Right hindlimb (tissue), 1 donor: ENCODE measurements at regions not wholly inside any gene's neighbourhood (a gene's known extent, or its start where the extent isn't known, plus 50 kb on each side); places are given as distances from the start of the nearest gene placed in this dataset.
"Not testable (repeated sequence)": the region's sequence is repeated elsewhere in the genome, so short reads cannot be mapped to it uniquely, and the experiment has no call there.

Source experiments
- DNase-seq: peaks from one replicate; pipeline ENCODE4 v3.0.0-alpha.2; 2018

GRCh38 chr13:106088085-106088484 lies 447.4 kb downstream of the EFNB2 start:
- DNase-seq = no peak

DNA sequence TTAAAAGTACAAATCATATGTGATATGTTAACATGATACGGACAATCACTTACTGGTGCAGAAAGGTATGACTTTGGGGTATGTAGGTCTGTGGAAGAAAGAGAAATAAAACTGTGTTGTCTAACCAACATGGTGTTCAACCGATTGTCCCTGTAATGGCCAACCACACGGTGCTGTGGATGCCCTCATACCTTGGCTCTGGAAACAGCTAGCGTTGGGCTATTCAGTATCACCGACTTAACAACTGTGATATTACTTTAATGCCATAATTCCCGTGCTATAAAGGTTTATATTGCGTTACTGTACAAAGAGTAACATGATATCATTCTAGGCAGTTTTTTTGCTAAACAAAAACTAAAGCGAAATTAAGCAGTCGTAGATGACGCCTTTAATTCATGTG lies 448.3 kb downstream of the EFNB2 start:
- DNase-seq = no peak

DNA sequence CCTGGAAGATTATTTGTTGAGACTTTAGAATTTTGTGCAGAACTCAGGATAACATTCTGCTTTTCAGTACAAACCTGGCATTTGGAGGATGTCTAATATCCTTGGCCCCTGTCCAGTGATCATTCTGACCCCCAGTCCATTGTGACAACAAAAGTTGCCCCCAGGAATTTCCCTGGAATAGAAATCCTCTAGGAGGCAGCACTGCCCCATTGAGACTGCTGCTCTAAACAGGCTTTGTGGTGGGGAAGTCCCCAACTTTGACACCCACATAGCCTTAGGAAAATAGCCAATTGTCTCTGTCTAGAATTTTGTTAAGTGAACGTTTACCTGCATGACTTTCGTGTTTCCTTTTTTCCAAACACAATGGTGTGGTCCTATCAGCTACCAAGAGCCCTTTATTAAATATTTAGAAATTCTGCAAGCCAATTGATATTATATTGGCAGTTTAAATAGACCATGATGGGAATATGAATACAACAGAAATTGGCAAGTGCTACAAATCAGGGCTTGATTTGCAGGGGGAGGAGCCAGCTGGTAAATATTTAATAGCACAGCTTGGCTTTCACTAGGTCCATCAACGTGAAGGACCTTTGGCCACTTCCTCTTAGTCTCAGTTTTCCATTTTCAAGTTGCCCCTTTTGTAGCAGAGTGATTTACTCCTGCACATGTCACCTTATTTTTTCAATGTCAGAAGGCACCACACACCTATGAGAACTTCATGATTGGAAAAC lies 451.7 kb downstream of the EFNB2 start:
- no peak for DNase-seq

DNA sequence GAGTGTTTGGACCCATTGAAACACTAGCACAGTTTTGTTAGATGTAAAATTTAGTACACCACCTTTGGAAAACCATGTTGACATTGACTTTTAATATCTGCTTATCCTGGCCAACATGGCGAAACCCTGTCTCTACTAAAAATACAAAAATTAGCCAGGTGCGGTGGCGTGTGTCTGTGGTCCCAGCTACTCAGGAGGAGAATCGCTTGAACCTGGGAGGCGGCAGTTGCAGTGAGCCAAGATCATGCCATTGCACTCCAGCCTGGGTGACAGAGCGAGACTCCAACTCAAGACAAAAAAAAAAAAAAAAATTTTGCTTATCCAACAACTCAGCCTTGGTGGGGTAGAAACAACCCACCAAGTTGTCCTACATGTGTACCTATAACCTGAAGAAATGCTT lies 454.2 kb downstream of the EFNB2 start:
- not testable (repeated sequence) for DNase-seq

GRCh38 chr13:106078191-106078590 lies 457.3 kb downstream of the EFNB2 start:
- no peak for DNase-seq

DNA sequence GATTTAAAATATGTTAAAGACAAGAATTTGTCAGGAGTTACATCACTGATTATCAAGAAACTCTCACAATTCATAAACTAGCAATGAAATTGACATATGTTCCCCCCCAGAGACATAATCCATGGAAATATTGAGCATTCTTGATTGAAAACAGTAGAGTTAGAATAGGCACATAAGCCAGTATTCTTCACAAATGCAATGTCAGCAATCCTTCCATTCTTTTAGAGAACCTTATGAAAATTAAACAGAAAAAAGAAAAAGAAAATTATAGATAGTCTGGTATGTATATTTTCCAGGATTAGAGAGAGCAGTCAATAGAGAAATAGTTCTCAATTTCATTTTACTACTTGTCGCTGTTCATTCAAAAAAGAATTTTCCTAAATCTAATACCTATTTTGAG lies 458.4 kb downstream of the EFNB2 start:
- no peak for DNase-seq

GRCh38 chr13:106072014-106072413 lies 463.4 kb downstream of the EFNB2 start:
- no peak for DNase-seq

- no peak for DNase-seq
Measured at GRCh38 chr13:106063591-106064313, 471.7 kb downstream of the EFNB2 start.

- DNase-seq = no peak
Measured at GRCh38 chr13:106061781-106062180, 473.7 kb downstream of the EFNB2 start.

DNA sequence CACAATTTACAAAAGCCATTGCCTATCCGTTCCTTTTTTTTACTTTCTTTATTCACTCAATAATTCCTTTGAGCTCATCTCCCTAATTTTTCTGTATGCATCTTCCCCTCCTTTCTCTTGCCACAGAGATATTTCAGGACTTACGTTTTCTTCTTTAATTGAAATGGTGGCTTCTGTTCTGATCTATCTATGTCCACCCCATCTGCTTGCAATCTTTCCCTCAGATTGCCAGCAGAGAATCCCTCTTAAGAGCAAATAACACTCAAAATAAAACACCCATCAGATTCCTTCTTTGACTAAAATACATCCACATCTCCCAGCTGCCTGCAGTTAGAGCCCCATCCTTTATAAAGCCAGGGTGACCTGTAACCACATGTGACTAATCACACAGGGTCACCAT lies 478.6 kb downstream of the EFNB2 start:
- DNase-seq = no peak

- DNase-seq = no peak
Measured at GRCh38 chr13:106052200-106052767, 483.2 kb downstream of the EFNB2 start.

GRCh38 chr13:106049171-106049570 lies 486.3 kb downstream of the EFNB2 start:
- DNase-seq = no peak

DNA sequence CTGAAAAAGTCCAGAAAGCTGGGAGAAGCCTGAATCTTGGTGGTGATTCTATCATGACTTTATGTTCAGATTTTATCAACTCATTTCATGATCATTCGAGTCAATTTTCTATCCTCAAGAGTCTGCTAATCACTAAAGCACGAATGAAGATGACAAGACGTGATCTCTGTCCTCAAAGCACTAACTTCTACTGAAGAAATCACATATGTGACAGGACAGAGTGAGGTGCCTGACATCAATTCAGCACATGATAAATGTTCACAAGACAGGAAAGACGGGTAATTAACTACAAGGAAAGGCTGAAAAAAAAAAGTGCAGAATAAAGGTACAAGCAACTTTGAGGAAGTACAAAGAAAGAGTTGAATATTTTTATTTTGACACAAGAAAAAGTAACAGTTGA lies 487.1 kb downstream of the EFNB2 start:
- DNase-seq = no peak

DNA sequence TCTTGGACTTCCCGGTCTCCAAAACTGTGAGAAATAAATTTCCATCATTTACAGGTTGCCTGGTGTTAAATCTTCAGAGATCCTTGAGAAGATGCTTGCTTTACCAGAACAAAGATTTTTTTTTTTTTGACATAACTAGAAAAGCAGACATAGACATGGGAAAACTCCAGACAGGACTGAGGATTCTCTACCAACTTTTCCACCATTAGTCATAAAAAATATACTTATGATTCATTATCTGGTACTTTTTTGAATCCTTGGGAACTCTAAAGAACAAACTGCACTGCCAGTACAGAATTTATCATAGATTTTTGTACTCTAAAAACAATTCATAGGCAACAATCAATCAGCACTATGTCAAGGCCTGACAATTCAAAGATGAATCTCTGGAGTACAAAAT lies 487.6 kb downstream of the EFNB2 start:
- DNase-seq = no peak

DNA sequence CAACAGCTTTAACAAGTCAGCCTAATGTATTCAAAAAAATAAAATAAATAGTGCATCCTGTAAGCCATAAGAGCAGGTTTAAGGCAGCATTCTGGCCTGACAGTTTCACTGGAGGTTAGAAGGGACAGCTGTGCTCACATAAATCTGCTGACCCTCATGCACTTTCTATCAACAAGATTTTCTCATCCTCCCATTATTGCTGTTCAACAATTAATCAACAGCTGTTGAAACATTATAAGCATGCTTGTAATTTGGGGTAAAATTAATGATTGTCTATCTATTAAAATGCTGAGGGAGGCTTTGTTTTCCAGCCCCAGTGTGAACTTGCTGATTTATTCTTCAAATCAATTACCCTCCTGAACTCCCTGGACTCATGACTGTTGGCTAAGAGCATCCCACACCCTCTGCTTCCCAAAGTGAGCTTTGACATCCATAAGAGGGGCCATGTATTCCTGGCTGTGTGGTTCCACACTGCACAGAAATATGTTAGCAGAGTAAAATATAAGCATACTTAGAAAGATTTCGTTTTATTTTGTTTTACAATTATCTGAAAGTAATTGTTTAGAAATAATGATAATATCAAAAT lies 492.4 kb downstream of the EFNB2 start:
- no peak for DNase-seq

DNA sequence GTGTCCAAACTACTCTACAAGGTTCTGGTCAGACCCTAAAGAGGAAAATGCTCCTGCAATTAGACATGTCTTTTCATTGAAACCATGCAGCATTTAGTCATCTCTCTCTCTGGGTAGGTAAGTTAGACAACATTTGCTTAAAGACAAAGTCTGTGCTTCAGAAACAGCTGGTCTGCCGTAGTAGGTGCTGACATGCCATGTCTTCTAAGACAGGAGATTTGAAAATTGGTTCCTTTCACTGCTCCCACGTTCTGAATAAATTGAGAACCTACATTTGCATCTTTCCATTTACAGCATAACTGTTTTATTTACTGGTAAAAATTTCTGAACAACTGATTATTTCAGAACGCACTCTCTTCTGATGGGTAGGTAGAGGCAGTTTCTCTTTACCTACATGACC lies 494.0 kb downstream of the EFNB2 start:
- no peak for DNase-seq

- DNase-seq = no peak
Measured at GRCh38 chr13:106038752-106039151, 496.7 kb downstream of the EFNB2 start.

DNA sequence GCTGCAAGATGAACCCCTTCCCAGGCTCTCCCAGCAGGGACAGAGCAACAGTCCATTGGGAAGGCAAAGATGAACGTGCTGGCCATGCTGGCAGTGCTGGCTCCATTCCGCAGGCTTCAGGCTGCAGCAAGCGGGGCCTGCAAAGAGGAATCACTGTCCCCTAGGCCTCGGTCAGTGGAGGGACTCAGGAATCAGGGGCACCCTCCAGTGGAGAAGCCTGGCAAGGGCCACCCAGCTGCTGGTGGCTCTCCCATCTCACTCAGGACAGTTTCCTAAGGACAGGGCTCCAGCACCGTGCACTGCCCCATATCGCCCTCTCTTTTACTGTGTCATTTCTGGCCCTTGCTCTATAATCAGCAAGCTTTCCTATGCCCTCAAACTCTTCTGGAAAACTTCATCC lies 498.6 kb downstream of the EFNB2 start:
- DNase-seq = no peak

DNA sequence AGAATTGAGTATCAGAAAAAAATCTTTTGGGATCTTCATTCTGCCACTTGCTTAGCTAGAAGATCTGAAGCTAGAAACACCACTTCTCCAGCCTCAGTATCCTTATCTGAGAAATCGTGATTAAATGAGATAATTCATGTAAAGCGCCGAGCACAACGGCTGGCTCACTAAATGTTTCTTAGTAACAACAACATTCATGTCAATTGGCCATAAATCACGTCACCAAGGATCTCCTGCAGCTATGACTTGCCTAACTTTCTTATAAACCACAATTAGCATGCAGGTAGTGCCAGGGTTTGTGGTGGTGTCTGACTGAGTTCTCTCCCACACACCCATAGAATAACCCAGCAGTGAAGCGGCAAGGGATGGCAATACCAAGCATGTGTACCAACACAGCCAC lies 501.3 kb downstream of the EFNB2 start:
- DNase-seq = no peak

DNA sequence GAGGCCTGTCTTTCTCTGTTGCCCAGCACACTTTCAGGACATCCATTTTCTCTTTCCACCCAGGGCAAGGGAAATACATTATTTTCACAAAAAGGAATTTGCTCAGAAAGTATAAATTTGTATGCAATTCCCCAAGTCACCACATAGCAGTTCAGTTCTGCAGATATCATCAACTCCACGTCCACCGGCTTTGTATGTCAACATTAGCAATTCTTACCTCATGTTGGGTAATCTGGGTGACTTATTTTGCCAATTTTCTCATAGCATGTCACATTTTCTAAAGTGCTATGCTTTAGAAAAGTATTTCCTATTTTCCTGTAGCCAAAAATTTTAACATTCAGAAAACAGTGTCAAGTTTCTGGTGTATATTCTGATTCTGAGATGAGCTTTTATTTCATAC lies 501.8 kb downstream of the EFNB2 start:
- DNase-seq = no peak

- no peak for DNase-seq
Measured at GRCh38 chr13:106032441-106032840, 503.0 kb downstream of the EFNB2 start.

DNA sequence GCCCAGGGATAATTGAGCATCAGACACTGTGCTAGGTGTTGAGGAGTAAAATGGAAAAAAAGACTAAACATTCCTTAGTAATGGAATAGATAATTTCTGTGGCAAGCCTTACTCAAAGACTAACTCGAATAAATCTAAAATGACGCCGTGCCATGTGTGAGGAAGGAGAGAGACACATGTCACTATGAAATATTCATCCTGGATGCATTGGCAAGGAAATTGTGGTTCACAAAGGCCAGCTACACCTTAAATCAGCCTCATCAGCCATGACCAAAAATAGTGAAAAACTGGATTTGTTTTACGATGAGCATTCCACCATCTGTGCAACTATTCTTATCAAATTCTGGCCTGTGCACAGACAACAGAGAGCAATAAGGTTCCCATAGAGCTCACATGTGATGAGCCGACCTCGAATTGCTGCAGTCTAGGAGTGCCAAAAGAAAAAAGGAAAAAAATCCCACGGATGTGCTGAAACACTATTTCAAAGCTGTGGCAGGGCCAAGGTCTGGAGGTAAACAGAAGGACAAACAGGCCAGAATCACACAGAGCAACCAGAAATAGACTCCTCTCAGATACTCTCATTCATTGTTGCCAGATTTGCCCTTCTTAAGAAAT lies 505.7 kb downstream of the EFNB2 start:
- no peak for DNase-seq

GRCh38 chr13:106028911-106029310 lies 506.6 kb downstream of the EFNB2 start:
- DNase-seq = no peak

DNA sequence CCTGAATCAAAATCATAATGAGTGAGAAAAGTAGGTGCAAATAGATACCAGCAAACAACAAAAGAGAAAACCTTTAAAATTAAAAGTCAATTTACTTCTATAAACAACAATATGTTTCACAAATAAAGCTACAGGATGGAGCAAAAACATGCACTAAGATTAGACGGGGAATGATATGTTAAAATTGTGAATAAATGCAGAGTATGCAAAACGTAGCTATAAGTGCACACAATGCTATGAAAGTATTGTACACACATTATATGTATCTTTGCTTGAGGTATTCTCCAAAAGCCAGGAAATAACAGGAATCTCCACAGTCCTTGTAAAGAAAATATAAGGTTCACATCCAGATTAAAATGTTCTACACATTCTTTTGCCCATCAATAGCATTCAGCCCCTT lies 523.9 kb downstream of the EFNB2 start:
- no peak for DNase-seq
